SU-DHL-6 (cell line): ENCODE measurements at regions not wholly inside any gene's neighbourhood (a gene's known extent, or its start where the extent isn't known, plus 50 kb on each side); places are given as distances from the start of the nearest gene placed in this dataset.

Experiments used
- CTCF ChIP-seq: fragments of 200-600 bp; sonication (generic); IDR thresholded peaks from one replicate; pipeline ENCODE4 v1.5.1; 2017; ENCODE audit warnings: antibody characterized with exemption, mild to moderate bottlenecking, low read length, moderate library complexity; ENCODE audit not compliant: insufficient read depth, poor library complexity, severe bottlenecking
- EZH2phosphoT487 ChIP-seq: fragments of 200-600 bp; sonication (generic), shearing (Covaris generic); conservative IDR thresholded peaks from 2 replicates; pipeline ENCODE4 v1.6.1; 2018; ENCODE audit warnings: mild to moderate bottlenecking, antibody characterized with exemption, low read length, moderate library complexity, mixed read lengths

- TF ChIP-seq CTCF (no peak), EZH2phosphoT487 (no peak)
These were observed 125.7 kb upstream of the HAAO start for GRCh38 chr2:42918041-42918440.
